ENCODE measurements at regions not wholly inside any gene's neighbourhood (a gene's known extent, or its start where the extent isn't known, plus 50 kb on each side); places are given as distances from the start of the nearest gene placed in this dataset.
"Not testable (repeated sequence)": the region's sequence is repeated elsewhere in the genome, so short reads cannot be mapped to it uniquely, and the experiment has no call there.

GRCh38 chr14:105900398-105901160, 374.2 kb downstream of the TMEM121 start:
- ATAC-seq (ENCODE audit: poor library complexity), result no peak
- intact Hi-C loops (cut with DNase I), result no loop called here
- no peak for DNase-seq

GRCh38 chr14:105901226-105901625, 374.8 kb downstream of the TMEM121 start:
- ATAC-seq (ENCODE audit: poor library complexity) (no peak), DNase-seq (no peak)
- intact Hi-C loops (cut with DNase I), result no loop called here

GRCh38 chr14:105902131-105902898, 375.9 kb downstream of the TMEM121 start:
- ATAC-seq (ENCODE audit: poor library complexity) (no peak), DNase-seq (no peak)
- intact Hi-C loops (cut with DNase I), result no loop called here

- intact Hi-C loops (cut with DNase I); ATAC-seq (ENCODE audit: poor library complexity); DNase-seq: not testable (repeated sequence)
Measured at GRCh38 chr14:105902899-105903165, 376.4 kb downstream of the TMEM121 start.

- intact Hi-C loops (cut with DNase I), result no loop called here
- DNase-seq (no peak), ATAC-seq (ENCODE audit: poor library complexity) (no peak)
Measured at GRCh38 chr14:105903971-105904370, 377.6 kb downstream of the TMEM121 start.

GRCh38 chr14:105904379-105904778, 378.0 kb downstream of the TMEM121 start:
- no peak for DNase-seq
- intact Hi-C loops (cut with DNase I), result no loop called here
- ATAC-seq (ENCODE audit: poor library complexity), result no peak

- ATAC-seq (ENCODE audit: poor library complexity) (no peak), DNase-seq (no peak)
- intact Hi-C loops (cut with DNase I), result no loop called here
Measured at GRCh38 chr14:105905456-105905855, 379.1 kb downstream of the TMEM121 start.

- DNase-seq (no peak), ATAC-seq (ENCODE audit: poor library complexity) (no peak)
- intact Hi-C loops (cut with DNase I), result no loop called here
Measured at GRCh38 chr14:105907276-105907675, 380.9 kb downstream of the TMEM121 start.

GRCh38 chr14:105908006-105908405, 381.6 kb downstream of the TMEM121 start:
- DNase-seq (no peak), ATAC-seq (ENCODE audit: poor library complexity) (no peak)
- intact Hi-C loops (cut with DNase I), result no loop called here

GRCh38 chr14:105908481-105908911, 382.1 kb downstream of the TMEM121 start:
- DNase-seq (no peak), ATAC-seq (ENCODE audit: poor library complexity) (no peak)
- intact Hi-C loops (cut with DNase I), result no loop called here

- intact Hi-C loops (cut with DNase I), result no loop called here
- DNase-seq (no peak), ATAC-seq (ENCODE audit: poor library complexity) (no peak)
Measured at GRCh38 chr14:105909046-105909827, 382.9 kb downstream of the TMEM121 start.

- DNase-seq; ATAC-seq (ENCODE audit: poor library complexity); intact Hi-C loops (cut with DNase I): not testable (repeated sequence)
Measured at GRCh38 chr14:105909828-105910120, 383.4 kb downstream of the TMEM121 start.

GRCh38 chr14:105910426-105910825, 384.0 kb downstream of the TMEM121 start:
- no peak for ATAC-seq (ENCODE audit: poor library complexity)
- DNase-seq, result peak; percentile 19
- intact Hi-C loops (cut with DNase I), result no loop called here

- DNase-seq (peak; percentile 16), ATAC-seq (ENCODE audit: poor library complexity) (no peak)
- intact Hi-C loops (cut with DNase I), result no loop called here
Measured at GRCh38 chr14:105911006-105911847, 384.8 kb downstream of the TMEM121 start.

GRCh38 chr14:105911848-105912292, 385.5 kb downstream of the TMEM121 start:
- ATAC-seq (ENCODE audit: poor library complexity); intact Hi-C loops (cut with DNase I): not testable (repeated sequence)
- DNase-seq, result peak; percentile 32

- peak; percentile 10 for DNase-seq
- intact Hi-C loops (cut with DNase I), result no loop called here
- no peak for ATAC-seq (ENCODE audit: poor library complexity)
Measured at GRCh38 chr14:105912641-105913180, 386.3 kb downstream of the TMEM121 start.

- no peak for ATAC-seq (ENCODE audit: poor library complexity)
- peak; percentile 12 for DNase-seq
- intact Hi-C loops (cut with DNase I), result no loop called here
Measured at GRCh38 chr14:105913221-105913620, 386.8 kb downstream of the TMEM121 start.

- peak; percentile 26 for DNase-seq
- no peak for ATAC-seq (ENCODE audit: poor library complexity)
- intact Hi-C loops (cut with DNase I), result no loop called here
Measured at GRCh38 chr14:105913861-105914260, 387.5 kb downstream of the TMEM121 start.

Data from Right ventricle myocardium superior (tissue), 1 donor.